Gastroesophageal sphincter (tissue), 4 donors: ENCODE measurements at regions not wholly inside any gene's neighbourhood (a gene's known extent, or its start where the extent isn't known, plus 50 kb on each side); places are given as distances from the start of the nearest gene placed in this dataset.
"Not testable (repeated sequence)": the region's sequence is repeated elsewhere in the genome, so short reads cannot be mapped to it uniquely, and the experiment has no call there.

Experiments
- ATAC-seq: fragments of 150-250 bp; one replicate; pipeline ENCODE4 v1.9.1; 2016; ENCODE audit warnings: mild to moderate bottlenecking, moderate library complexity
- H3K27ac ChIP-seq, 4 donors: fragments of 200-600 bp; sonication (generic) in 3 of 4; 1 replicate in 3 of 4; 2 replicates in 1 of 4; pipeline ENCODE4 v1.5.1; 2016 to 2019
- H3K27me3 ChIP-seq: fragments of 200-600 bp; sonication (generic); one replicate; pipeline ENCODE4 v1.5.1; 2019
- H3K36me3 ChIP-seq, 2 donors: fragments of 200-600 bp; sonication (generic); one replicate each; pipeline ENCODE4 v1.5.1; 2019; ENCODE audit warnings: control low read depth in 1 of 2
- H3K4me1 ChIP-seq, 3 donors: fragments of 200-600 bp; sonication (generic); 1 replicate in 2 of 3; 2 replicates in 1 of 3; pipeline ENCODE4 v1.5.1; 2016 to 2019; ENCODE audit warnings: control low read depth in 2 of 3
- H3K4me3 ChIP-seq, 2 donors: fragments of 200-600 bp; sonication (generic); one replicate each; pipeline ENCODE4 v1.5.1; 2019; ENCODE audit warnings: mild to moderate bottlenecking in 1 of 2, moderate library complexity in 1 of 2
- H3K9me3 ChIP-seq, 3 donors: fragments of 200-600 bp; sonication (generic); one replicate each; pipeline ENCODE4 v1.5.1; 2017 to 2019; ENCODE audit warnings: control low read depth in 2 of 3
- EP300 ChIP-seq: sonication (generic); formaldehyde crosslinking; IDR thresholded peaks from one replicate; pipeline ENCODE4 v1.6.1; 2017; ENCODE audit warnings: antibody characterized with exemption, mild to moderate bottlenecking
- POLR2A ChIP-seq, 2 donors: fragments of 450-650 bp; IDR thresholded peaks; one replicate each; pipeline ENCODE4 v1.6.1; 2017; ENCODE audit warnings: antibody characterized with exemption in 2 of 2, mild to moderate bottlenecking in 2 of 2, moderate library complexity in 1 of 2
- POLR2AphosphoS5 ChIP-seq: sonication (generic); formaldehyde crosslinking; IDR thresholded peaks from one replicate; pipeline ENCODE4 v1.6.1; 2017; ENCODE audit warnings: antibody characterized with exemption
- WGBS, 2 donors: methylation state at CpG; one replicate each; pipeline ENCODE4 v1.1.5; 2018; ENCODE audit warnings: low coverage in 1 of 2; 5-methylcytosine and 5-hydroxymethylcytosine counted together
- TF ChIP-seq, protein P1 (sequence below), 4 experiments: fragments of 200-600 bp in 2 of 4; fragments of 450-650 bp in 2 of 4; sonication (generic) in 1 of 4; IDR thresholded peaks; one replicate each; pipeline ENCODE4 v1.5.1; 2017 to 2019; ENCODE audit warnings: antibody characterized with exemption in 4 of 4, mild to moderate bottlenecking in 2 of 4, moderate library complexity in 2 of 4

DNA sequence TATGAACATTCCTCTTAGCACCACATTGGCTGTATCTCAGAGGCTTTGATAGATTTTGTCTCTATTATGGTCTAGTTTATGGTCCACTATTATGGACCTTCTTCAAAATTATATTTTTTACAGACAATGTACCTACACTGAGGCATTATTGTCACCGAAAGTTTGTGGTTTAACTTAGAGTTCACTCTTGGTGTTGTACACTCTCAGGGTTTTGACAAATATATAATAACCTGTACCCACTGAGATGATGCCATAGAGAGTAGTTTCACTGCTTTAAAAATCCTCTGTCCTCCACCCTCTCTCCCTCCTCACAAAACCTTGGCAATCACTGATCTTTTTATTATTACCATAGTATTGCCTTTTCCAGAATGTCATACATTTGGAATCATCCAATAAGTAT, 528.2 kb downstream of the SLC6A15 start:
- WGBS, 2 donors = 80 to 91% methylated on average over 1 of the region's 1 CpG
- no peak for TF ChIP-seq EP300
- no peak for TF ChIP-seq POLR2AphosphoS5
- no peak for TF ChIP-seq POLR2A (IDR thresholded peaks at IDR 0.05)
- TF ChIP-seq, protein P1, sequence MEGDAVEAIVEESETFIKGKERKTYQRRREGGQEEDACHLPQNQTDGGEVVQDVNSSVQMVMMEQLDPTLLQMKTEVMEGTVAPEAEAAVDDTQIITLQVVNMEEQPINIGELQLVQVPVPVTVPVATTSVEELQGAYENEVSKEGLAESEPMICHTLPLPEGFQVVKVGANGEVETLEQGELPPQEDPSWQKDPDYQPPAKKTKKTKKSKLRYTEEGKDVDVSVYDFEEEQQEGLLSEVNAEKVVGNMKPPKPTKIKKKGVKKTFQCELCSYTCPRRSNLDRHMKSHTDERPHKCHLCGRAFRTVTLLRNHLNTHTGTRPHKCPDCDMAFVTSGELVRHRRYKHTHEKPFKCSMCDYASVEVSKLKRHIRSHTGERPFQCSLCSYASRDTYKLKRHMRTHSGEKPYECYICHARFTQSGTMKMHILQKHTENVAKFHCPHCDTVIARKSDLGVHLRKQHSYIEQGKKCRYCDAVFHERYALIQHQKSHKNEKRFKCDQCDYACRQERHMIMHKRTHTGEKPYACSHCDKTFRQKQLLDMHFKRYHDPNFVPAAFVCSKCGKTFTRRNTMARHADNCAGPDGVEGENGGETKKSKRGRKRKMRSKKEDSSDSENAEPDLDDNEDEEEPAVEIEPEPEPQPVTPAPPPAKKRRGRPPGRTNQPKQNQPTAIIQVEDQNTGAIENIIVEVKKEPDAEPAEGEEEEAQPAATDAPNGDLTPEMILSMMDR (IDR thresholded peaks at IDR 0.05) = no peak
- no peaks in the 10 kb centered on the region for H3K36me3 ChIP-seq
- no peak for ATAC-seq
- no peak overlapping the region for H3K27ac ChIP-seq
- no peak overlapping the region for H3K4me3 ChIP-seq
- H3K4me1 ChIP-seq = no peaks in the 10 kb centered on the region
- H3K27me3 ChIP-seq = no peaks in the 10 kb centered on the region
- peaks cover 0 to 4% (median 0%) of the 10 kb centered on the region in 3 donors for H3K9me3 ChIP-seq

DNA sequence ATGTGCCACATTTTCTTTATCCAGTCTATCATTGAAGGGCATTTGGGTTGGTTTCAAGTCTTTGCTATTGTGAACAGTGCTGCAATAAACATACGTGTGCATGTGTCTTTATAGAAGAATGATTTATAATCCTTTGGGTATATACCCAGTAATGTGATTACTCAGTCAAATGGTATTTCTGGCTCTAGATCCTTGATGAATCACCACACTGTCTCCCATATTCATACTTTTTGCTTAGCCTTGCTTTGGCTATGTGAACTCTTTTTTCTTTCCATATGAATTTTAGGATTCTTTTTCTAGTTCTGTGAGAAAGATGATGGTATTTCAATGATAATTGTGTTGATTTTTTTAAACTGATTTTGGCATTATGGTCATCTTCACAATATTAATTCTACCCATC, 530.1 kb downstream of the SLC6A15 start:
- not testable (repeated sequence) for H3K27me3 ChIP-seq, H3K4me3 ChIP-seq, H3K4me1 ChIP-seq, ATAC-seq, H3K36me3 ChIP-seq, H3K27ac ChIP-seq, H3K9me3 ChIP-seq
- WGBS, 2 donors = 25 to 33% methylated on average over 1 of the region's 1 CpG

DNA sequence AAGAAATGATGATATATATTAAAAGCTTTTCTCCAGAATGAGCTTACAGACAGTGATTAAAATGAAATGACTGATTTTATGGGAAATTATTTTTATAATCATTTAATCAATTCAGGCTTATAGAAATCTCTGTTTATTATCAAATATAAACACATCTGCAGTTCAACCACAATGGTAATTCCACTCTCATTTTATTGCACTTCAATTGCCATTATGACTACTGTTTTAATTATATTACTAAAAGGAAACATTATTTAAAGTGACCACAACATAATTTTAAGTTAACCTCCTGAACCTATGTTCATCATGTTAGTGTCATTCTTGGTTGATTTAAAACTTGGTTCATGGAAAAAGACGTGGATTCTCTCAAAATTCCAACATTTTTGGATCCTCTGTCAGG, 536.3 kb downstream of the SLC6A15 start:
- TF ChIP-seq POLR2A (IDR thresholded peaks at IDR 0.05) (no peak), POLR2AphosphoS5 (no peak), EP300 (no peak)
- TF ChIP-seq, protein P1 (IDR thresholded peaks at IDR 0.05) = no peak
- Histone ChIP-seq H3K36me3 (no peaks in the 10 kb centered on the region), H3K27ac (no peak overlapping the region), H3K27me3 (no peaks in the 10 kb centered on the region), H3K9me3 (no peaks in the 10 kb centered on the region), H3K4me1 (no peaks in the 10 kb centered on the region), H3K4me3 (no peak overlapping the region)
- 67 to 100% methylated on average over 1 of the region's 1 CpG for WGBS, 2 donors
- ATAC-seq = no peak

DNA sequence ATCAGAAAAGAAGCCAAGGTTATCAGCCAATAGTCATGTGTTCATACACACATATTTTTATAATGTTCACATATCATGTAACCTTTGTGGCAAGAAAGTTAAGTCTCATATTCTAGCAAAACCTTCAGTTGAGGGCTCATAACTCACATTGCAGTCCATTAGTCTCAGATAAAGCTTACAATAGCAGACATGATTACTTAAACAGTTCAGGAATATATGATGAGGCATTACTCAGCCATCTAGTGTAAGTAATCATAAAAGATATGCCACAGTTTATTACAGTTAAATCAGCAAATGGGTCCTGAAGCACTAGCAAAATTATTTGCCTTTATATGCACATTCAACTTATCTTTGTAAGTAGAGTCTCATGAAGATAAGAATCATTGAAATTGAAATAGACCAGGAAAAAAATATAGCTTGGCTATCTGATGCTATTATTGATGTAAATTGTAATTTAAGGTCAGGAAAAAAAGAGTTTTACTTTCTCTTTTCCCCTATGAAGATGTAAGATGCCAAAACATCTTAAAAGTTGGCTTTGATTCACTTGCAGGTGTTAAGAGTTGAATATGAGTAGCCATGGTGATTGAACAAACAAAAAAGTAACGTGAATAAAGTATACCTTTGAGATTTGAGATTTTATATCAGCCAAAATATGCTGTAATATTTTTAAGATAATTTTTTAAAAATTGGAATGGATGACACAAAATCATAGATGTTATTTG, 537.0 kb downstream of the SLC6A15 start:
- no peaks in the 10 kb centered on the region for H3K27me3 ChIP-seq
- H3K4me1 ChIP-seq = no peaks in the 10 kb centered on the region
- no peaks in the 10 kb centered on the region for H3K36me3 ChIP-seq
- no peaks in the 10 kb centered on the region for H3K9me3 ChIP-seq
- no peak for ATAC-seq
- no peak overlapping the region for H3K4me3 ChIP-seq
- no peak overlapping the region for H3K27ac ChIP-seq
- 11 to 14% methylated on average over 1 of the region's 1 CpG for WGBS, 2 donors
- TF ChIP-seq, protein P1 (IDR thresholded peaks at IDR 0.05) = no peak
- no peak for TF ChIP-seq POLR2A (IDR thresholded peaks at IDR 0.05)

DNA sequence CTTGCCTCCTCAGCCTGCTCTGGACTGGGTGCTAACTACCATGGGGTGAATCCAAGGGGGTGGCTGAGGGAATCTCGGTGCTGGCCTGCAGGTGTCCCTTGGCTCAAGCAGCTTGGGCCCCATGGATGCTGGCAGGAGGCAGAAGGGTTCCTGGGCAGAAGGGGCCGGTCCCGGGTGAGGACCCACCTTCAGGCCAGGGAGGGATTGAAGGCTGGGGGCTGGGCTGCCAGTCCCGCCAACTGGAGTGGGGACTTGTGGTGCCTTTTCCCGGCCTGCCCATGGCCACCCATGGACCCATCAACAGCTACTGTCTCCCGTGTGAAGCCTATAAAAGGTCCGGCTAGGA, 550.1 kb downstream of the SLC6A15 start:
- H3K27ac ChIP-seq = no peak overlapping the region
- 100% methylated on average over 2 of the region's 7 CpGs; no CpG with 5 or more reads in 1 of the 2 donors for WGBS, 2 donors
- TF ChIP-seq POLR2A (IDR thresholded peaks at IDR 0.05) (no peak), POLR2AphosphoS5 (no peak), EP300 (no peak)
- TF ChIP-seq, protein P1 (IDR thresholded peaks at IDR 0.05) = no peak
- H3K27me3 ChIP-seq = no peaks in the 10 kb centered on the region
- no peaks in the 10 kb centered on the region for H3K36me3 ChIP-seq
- H3K9me3 ChIP-seq = no peaks in the 10 kb centered on the region
- ATAC-seq = peak; percentile 8
- H3K4me3 ChIP-seq = no peak overlapping the region
- H3K4me1 ChIP-seq = no peaks in the 10 kb centered on the region
